ENCODE measurements at regions not wholly inside any gene's neighbourhood (a gene's known extent, or its start where the extent isn't known, plus 50 kb on each side); places are given as distances from the start of the nearest gene placed in this dataset.
"Not testable (repeated sequence)": the region's sequence is repeated elsewhere in the genome, so short reads cannot be mapped to it uniquely, and the experiment has no call there.

DNA sequence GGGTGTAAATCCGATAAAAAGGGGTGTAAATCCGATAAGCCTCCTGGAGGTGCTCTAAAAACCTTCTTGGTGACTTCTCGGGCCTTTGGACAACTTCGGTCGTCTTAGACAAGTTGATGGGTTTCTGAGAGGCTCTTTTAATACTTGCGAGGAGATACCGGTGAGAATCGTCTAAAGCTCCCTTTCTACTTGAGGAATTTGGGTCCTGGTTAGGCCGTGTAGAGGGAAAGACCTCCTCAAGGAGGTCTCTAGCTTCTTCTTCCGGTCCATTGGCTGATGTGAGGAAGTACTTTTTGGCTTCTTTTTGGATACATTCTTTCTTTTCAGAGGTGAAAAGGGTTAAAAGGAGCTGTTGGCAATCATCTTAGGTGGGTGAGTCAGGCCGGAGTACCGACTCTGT, 128.5 kb downstream of the ART5 start:
- TF ChIP-seq POLR2A, POLR2AphosphoS5, EP300 (IDR thresholded peaks at IDR 0.05): not testable (repeated sequence)
- TF ChIP-seq, protein P1, sequence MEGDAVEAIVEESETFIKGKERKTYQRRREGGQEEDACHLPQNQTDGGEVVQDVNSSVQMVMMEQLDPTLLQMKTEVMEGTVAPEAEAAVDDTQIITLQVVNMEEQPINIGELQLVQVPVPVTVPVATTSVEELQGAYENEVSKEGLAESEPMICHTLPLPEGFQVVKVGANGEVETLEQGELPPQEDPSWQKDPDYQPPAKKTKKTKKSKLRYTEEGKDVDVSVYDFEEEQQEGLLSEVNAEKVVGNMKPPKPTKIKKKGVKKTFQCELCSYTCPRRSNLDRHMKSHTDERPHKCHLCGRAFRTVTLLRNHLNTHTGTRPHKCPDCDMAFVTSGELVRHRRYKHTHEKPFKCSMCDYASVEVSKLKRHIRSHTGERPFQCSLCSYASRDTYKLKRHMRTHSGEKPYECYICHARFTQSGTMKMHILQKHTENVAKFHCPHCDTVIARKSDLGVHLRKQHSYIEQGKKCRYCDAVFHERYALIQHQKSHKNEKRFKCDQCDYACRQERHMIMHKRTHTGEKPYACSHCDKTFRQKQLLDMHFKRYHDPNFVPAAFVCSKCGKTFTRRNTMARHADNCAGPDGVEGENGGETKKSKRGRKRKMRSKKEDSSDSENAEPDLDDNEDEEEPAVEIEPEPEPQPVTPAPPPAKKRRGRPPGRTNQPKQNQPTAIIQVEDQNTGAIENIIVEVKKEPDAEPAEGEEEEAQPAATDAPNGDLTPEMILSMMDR (IDR thresholded peaks at IDR 0.05), result not testable (repeated sequence)

All from upper lobe of left lung (tissue), 4 donors.